GM18867 (cell line): ENCODE measurements at regions not wholly inside any gene's neighbourhood (a gene's known extent, or its start where the extent isn't known, plus 50 kb on each side); places are given as distances from the start of the nearest gene placed in this dataset.

Experiments
- ATAC-seq: cut with Tn5 transposase; IDR thresholded peaks from one replicate; pipeline ENCODE4 v1.9.1; 2021; ENCODE audit warnings: mild to moderate bottlenecking, moderate library complexity; ENCODE audit not compliant: unreplicated experiment

- no peak for ATAC-seq
Measured at GRCh38 chr6:90406142-90406794, 109.6 kb upstream of the BACH2 start.

GRCh38 chr6:90403489-90404381 lies 107.1 kb upstream of the BACH2 start:
- ATAC-seq, result no peak

GRCh38 chr6:90402831-90403192 lies 106.2 kb upstream of the BACH2 start:
- ATAC-seq, result no peak

- ATAC-seq, result no peak
Measured at GRCh38 chr6:90401933-90402830, 105.5 kb upstream of the BACH2 start.

GRCh38 chr6:90399970-90400369 lies 103.3 kb upstream of the BACH2 start:
- no peak for ATAC-seq

GRCh38 chr6:90397929-90398674 lies 101.5 kb upstream of the BACH2 start:
- peak; percentile 79 for ATAC-seq

GRCh38 chr6:90397047-90397446 lies 100.4 kb upstream of the BACH2 start:
- no peak for ATAC-seq

- ATAC-seq, result peak; percentile 65
Measured at GRCh38 chr6:90393232-90393884, 96.7 kb upstream of the BACH2 start.

- no peak for ATAC-seq
Measured at GRCh38 chr6:90390379-90390778, 93.7 kb upstream of the BACH2 start.

GRCh38 chr6:90388395-90388794 lies 91.8 kb upstream of the BACH2 start:
- ATAC-seq, result no peak

- no peak for ATAC-seq
Measured at GRCh38 chr6:90387826-90388225, 91.2 kb upstream of the BACH2 start.

- ATAC-seq, result no peak
Measured at GRCh38 chr6:90387383-90387775, 90.7 kb upstream of the BACH2 start.

- ATAC-seq, result no peak
Measured at GRCh38 chr6:90386399-90387382, 90.0 kb upstream of the BACH2 start.

- no peak for ATAC-seq
Measured at GRCh38 chr6:90385759-90386313, 89.2 kb upstream of the BACH2 start.

- ATAC-seq, result no peak
Measured at GRCh38 chr6:90384720-90385119, 88.1 kb upstream of the BACH2 start.

GRCh38 chr6:90383196-90383822 lies 86.7 kb upstream of the BACH2 start:
- ATAC-seq, result peak; percentile 97

- no peak for ATAC-seq
Measured at GRCh38 chr6:90382760-90383159, 86.1 kb upstream of the BACH2 start.
